GM19452 (cell line): ENCODE measurements at regions not wholly inside any gene's neighbourhood (a gene's known extent, or its start where the extent isn't known, plus 50 kb on each side); places are given as distances from the start of the nearest gene placed in this dataset.

Source experiments
- ATAC-seq: cut with Tn5 transposase; IDR thresholded peaks from one replicate; pipeline ENCODE4 v1.9.1; 2021; ENCODE audit not compliant: unreplicated experiment

GRCh38 chr3:118541796-118542195 lies 492.9 kb downstream of the IGSF11 start:
- no peak for ATAC-seq

DNA sequence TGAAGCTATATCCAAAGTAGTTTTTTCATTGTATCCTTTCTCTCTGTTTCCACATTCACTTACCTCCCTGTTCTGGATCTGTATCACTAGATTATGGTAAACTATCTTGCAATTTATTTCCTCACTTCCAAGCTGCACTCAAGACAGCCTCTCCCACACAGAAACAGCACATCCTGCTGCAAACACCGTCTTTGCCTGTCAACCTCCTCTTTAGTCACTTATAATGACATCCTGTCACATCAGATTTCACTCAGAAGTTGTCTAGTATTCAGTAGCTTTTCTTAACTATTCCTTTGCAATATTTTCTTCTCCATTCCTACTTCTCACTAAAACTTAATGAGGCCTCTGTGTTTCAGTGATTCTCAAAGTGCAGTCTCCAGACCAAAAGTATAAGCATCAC lies 490.8 kb downstream of the IGSF11 start:
- ATAC-seq: no peak

- ATAC-seq: no peak
Observed at GRCh38 chr3:118544458-118544857, 490.2 kb downstream of the IGSF11 start.

- ATAC-seq: no peak
Observed at GRCh38 chr3:118548434-118548833, 486.2 kb downstream of the IGSF11 start.

DNA sequence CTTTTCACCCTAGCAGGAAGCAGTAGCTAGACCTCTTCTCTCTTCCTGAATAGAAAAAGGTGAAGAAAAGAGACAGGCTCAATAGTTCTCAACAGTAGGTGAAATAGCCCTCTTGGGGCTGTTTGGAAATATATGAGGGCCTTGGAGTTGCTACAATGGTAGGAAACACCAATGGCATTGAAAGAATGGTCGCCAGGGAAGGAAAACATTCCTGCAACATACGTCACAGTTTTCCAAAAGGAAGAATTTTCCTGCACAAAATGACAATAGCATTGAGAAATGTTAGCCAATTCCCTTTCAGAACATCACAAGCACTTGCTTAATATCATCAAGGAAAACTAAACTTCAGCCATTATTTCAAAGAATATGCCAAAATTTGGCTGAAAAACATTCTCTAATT lies 484.5 kb downstream of the IGSF11 start:
- no peak for ATAC-seq

GRCh38 chr3:118550556-118550955 lies 484.1 kb downstream of the IGSF11 start:
- ATAC-seq: no peak

DNA sequence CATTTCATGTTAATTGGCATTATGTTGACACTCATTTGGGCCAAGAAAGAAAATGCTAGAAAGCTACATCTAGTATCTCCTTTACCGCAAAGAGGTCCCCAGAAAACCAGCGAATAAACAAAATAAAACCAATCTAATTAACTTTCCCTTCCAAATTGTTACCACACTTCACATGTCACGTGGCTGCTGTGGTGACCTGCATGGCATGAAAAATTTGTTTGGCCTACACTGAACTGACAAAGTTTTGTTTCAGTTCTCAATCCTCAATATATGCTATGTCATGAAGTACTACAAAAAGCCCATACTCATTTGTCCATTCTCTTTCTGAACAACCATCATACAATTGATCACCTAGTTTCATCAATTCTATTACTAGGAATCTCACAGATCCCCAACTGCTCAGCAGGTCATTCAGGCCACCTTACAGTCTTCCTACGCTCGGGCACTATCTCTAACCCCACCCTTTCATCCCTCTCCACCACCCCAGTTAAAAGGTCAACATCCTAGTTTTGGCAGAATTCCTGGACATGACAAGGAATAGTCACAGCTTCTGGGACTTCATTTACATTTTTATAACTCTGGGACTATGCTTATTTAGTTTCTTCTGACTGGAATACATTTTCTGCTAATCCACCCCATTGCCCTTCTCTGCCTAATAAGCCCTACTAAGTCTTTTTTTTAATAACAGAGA lies 480.4 kb downstream of the IGSF11 start:
- ATAC-seq: no peak

GRCh38 chr3:118556983-118557382 lies 477.7 kb downstream of the IGSF11 start:
- no peak for ATAC-seq

DNA sequence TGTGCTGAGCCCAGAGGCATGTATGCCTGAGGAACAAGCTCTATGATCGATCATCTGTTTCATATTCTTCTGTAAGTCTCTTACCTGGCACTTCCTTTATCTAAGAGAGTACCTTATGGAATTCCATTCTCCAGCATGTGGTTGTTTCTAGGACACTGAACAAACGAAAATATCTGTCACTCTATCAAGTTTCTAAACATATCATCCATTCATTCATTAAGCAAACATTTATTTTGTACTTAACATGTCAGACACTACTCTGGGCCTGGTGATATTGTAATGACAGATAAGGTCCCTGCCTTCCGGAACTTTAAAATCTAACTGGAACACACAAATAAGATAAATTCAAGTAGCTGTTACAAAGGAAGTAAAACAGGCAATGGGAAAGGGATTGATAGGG lies 477.1 kb downstream of the IGSF11 start:
- no peak for ATAC-seq

DNA sequence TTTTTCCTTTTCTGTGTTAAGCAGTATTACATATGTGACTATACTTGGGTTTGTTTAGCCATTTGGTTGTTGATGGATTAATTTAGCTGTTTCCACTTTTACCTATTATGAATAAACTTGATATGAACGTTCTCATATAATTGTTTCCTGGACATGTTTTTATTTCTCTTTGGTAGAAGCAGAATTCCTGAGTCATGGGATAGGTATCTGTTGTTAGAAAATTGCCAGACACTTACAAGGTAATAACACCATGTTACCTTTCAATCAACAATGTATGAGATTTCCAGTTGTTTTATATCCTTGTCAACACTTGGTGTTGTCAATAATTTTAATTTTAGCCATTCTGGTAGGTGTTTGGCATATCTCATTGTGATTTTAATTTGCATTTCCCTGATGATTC lies 475.4 kb downstream of the IGSF11 start:
- ATAC-seq: no peak

DNA sequence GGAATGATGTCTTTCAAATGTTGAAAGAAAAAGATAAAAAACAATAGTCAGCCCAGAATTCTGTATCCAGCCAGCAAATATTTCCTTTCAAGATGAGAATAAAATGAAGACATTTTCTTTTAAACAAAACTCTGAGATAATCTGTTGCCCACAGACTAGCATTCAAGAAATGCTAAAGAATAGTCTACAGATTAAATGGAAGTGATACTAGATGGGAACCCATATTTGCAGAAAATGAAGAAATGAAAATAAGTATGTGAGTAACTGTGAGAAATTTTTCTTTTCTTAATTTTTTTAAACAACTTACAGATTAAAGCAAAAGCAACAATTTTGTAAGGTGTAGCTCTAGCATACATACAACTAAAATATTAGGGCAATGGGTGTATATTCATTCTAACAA lies 469.8 kb downstream of the IGSF11 start:
- no peak for ATAC-seq

- no peak for ATAC-seq
Observed at GRCh38 chr3:118573912-118574311, 460.7 kb downstream of the IGSF11 start.

- no peak for ATAC-seq
Observed at GRCh38 chr3:118577055-118577777, 457.4 kb downstream of the IGSF11 start.

DNA sequence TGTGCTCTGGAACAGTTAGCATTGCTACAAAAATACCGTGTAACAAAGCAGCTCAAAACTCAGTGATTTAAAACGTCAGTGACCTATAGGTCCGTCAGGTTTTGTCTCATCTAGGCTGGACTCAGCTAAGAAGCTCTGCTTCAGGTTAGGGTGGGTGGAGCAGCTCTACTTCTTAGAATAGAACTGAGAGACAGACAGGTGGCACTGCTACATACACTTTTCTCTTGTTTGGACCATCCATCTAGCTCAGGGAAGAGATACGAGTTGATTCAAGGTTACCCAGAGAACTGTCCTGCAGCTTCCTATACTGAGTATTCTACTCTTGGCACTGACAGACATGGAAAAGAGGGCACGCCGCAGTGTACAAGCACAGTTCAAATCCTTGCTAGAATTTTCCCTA lies 456.1 kb downstream of the IGSF11 start:
- no peak for ATAC-seq

DNA sequence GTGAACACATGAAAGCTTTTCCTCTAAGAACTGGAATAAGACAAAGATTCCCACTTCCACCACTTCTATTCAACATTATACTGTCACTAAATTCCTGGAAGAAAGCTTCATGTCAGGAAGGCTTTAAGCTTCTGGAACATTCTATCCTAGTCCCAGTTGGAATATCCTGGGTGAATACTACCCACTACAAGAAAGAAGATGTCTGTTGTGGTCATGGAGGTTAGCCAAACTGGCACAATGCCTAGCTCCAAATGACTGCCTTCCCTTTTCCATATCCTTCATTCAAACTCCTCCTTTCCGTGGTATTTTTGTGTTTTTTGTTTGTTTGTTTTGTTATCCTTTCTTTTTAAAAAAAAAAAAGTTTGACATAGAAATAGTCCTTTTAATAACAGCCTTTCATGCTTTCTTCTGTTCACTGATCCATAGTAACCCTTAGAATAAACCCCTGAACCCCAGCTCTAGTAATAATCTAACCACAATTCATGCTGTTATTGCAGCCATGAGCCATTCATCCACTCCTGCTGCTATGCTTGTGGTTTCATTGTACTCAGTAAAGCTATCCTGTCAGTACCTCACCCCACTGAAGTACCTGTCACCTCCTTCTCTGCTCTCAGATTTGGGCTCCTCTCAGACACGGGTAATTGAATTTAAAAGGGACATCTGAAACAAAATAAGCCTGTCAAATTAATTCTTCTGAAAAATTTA lies 447.5 kb downstream of the IGSF11 start:
- ATAC-seq: no peak

- no peak for ATAC-seq
Observed at GRCh38 chr3:118587847-118588246, 446.8 kb downstream of the IGSF11 start.

DNA sequence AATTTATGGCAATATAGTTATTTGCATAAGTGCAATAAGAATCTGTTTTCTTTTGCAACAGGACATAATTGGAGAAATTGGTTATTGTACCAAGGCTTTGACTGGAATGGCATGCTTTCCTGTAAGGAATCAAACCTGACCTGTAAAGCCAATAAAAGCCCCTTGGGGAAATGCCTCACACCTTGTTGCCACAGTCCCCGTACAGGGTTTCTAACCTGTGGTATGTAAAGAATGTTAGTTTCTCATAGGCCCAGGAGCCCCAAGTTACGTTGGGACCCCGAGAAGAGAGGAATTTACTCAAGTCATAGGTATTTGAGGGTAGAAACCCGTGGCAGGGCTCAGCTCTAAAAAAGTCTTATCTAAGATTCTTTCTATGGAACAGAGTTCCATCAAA lies 441.4 kb downstream of the IGSF11 start:
- no peak for ATAC-seq

GRCh38 chr3:118597184-118597583 lies 437.5 kb downstream of the IGSF11 start:
- ATAC-seq: no peak

GRCh38 chr3:118607915-118608820 lies 426.5 kb downstream of the IGSF11 start:
- ATAC-seq: no peak

GRCh38 chr3:118618247-118619040 lies 416.2 kb downstream of the IGSF11 start:
- ATAC-seq: no peak
